ENCODE measurements at regions not wholly inside any gene's neighbourhood (a gene's known extent, or its start where the extent isn't known, plus 50 kb on each side); places are given as distances from the start of the nearest gene placed in this dataset.

GRCh38 chr3:76694063-76694462, 345.8 kb upstream of the ROBO2 start:
- no peak for DNase-seq
- Histone ChIP-seq H3K36me3 (replicated peaks) (no peaks in the 10 kb centered on the region), H3K4me3 (ENCODE audit: low read depth, low read length) (no peak overlapping the region), H3K27ac (no peak overlapping the region), H3K27me3 (replicated peaks) (no peaks in the 10 kb centered on the region)
- in situ Hi-C loops (cut with HindIII; ENCODE audit: low pct_ligation_motif_present, low sequenced_read_pairs), result no loop called here
- no peak for TF ChIP-seq CTCF (IDR thresholded peaks at IDR 0.05; ENCODE audit: low read depth, low read length, missing control alignments)

GRCh38 chr3:76698136-76698706, 341.7 kb upstream of the ROBO2 start:
- Histone ChIP-seq H3K4me3 (ENCODE audit: low read depth, low read length) (no peak overlapping the region), H3K27me3 (replicated peaks) (no peaks in the 10 kb centered on the region), H3K36me3 (replicated peaks) (no peaks in the 10 kb centered on the region), H3K27ac (no peak overlapping the region)
- in situ Hi-C loops (cut with HindIII; ENCODE audit: low pct_ligation_motif_present, low sequenced_read_pairs), result no loop called here
- no peak for DNase-seq
- TF ChIP-seq CTCF (IDR thresholded peaks at IDR 0.05; ENCODE audit: low read depth, low read length, missing control alignments), result no peak

- DNase-seq, result no peak
- in situ Hi-C loops (cut with HindIII; ENCODE audit: low pct_ligation_motif_present, low sequenced_read_pairs), result no loop called here
- Histone ChIP-seq H3K4me3 (ENCODE audit: low read depth, low read length) (no peak overlapping the region), H3K27ac (no peak overlapping the region), H3K36me3 (replicated peaks) (no peaks in the 10 kb centered on the region), H3K27me3 (replicated peaks) (no peaks in the 10 kb centered on the region)
- TF ChIP-seq CTCF (IDR thresholded peaks at IDR 0.05; ENCODE audit: low read depth, low read length, missing control alignments), result no peak
Measured at GRCh38 chr3:76699846-76700245, 340.1 kb upstream of the ROBO2 start.

GRCh38 chr3:76700323-76700722, 339.6 kb upstream of the ROBO2 start:
- no peak overlapping the region for H3K27ac ChIP-seq
- H3K36me3 ChIP-seq (replicated peaks), result no peaks in the 10 kb centered on the region
- DNase-seq, result no peak
- H3K27me3 ChIP-seq (replicated peaks), result no peaks in the 10 kb centered on the region
- no peak overlapping the region for H3K4me3 ChIP-seq (ENCODE audit: low read depth, low read length)
- no peak for TF ChIP-seq CTCF (IDR thresholded peaks at IDR 0.05; ENCODE audit: low read depth, low read length, missing control alignments)
- in situ Hi-C loops (cut with HindIII; ENCODE audit: low pct_ligation_motif_present, low sequenced_read_pairs), result no loop called here

- TF ChIP-seq CTCF (IDR thresholded peaks at IDR 0.05; ENCODE audit: low read depth, low read length, missing control alignments), result no peak
- Histone ChIP-seq H3K27ac (no peak overlapping the region), H3K36me3 (replicated peaks) (no peaks in the 10 kb centered on the region), H3K27me3 (replicated peaks) (no peaks in the 10 kb centered on the region), H3K4me3 (ENCODE audit: low read depth, low read length) (no peak overlapping the region)
- DNase-seq, result no peak
- in situ Hi-C loops (cut with HindIII; ENCODE audit: low pct_ligation_motif_present, low sequenced_read_pairs), result no loop called here
Measured at GRCh38 chr3:76702676-76703075, 337.2 kb upstream of the ROBO2 start.

GRCh38 chr3:76715426-76715825, 324.5 kb upstream of the ROBO2 start:
- no peak for TF ChIP-seq CTCF (IDR thresholded peaks at IDR 0.05; ENCODE audit: low read depth, low read length, missing control alignments)
- in situ Hi-C loops (cut with HindIII; ENCODE audit: low pct_ligation_motif_present, low sequenced_read_pairs), result no loop called here
- no peak for DNase-seq

More at GRCh38 chr3:76715426-76715825, 324.5 kb upstream of the ROBO2 start:
- no peaks in the 10 kb centered on the region for H3K27me3 ChIP-seq (replicated peaks)
- H3K4me3 ChIP-seq (ENCODE audit: low read depth, low read length), result no peak overlapping the region
- H3K36me3 ChIP-seq (replicated peaks), result no peaks in the 10 kb centered on the region
- H3K27ac ChIP-seq, result no peak overlapping the region

Measured in brain microvascular endothelial cell (primary cell).